ENCODE measurements at regions not wholly inside any gene's neighbourhood (a gene's known extent, or its start where the extent isn't known, plus 50 kb on each side); places are given as distances from the start of the nearest gene placed in this dataset.

DNA sequence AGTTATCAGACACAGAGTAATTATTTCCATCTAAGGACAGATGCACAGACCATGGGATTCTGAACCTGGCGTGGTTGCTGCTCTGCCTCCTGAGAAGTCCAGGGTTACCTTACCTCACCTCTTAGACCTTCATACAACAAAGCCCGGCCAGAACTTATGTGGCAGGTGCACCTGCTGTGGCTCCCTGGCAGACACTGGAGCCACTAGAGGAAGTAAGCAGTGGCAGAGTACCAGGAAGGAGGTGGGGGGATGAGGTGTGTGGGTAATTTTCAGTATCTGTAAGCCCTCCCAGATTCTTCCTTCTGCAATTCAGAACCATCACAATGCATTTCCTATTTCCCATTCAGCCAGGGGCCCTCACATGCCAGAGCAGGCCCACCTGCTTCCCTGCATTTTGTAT, 106.1 kb upstream of the DOCK9 start:
- H3K4me3 ChIP-seq (replicated peaks in 1 of 3; ENCODE audit: insufficient read depth in 1 of 3, low read depth in 2 of 3, low read length in 3 of 3), result no peak overlapping the region
- H3K9me3 ChIP-seq (ENCODE audit: low read length), result no peaks in the 10 kb centered on the region
- H3K36me3 ChIP-seq (replicated peaks in 1 of 2; ENCODE audit: control insufficient read depth in 1 of 2, insufficient read depth in 2 of 2, low read length in 2 of 2), result no peaks in the 10 kb centered on the region
- no peak overlapping the region for H3K27ac ChIP-seq (ENCODE audit: extremely low read length, insufficient read depth, low read length)
- no peak overlapping the region for H3K9ac ChIP-seq (ENCODE audit: insufficient read depth, low read depth, low read length)
- ATAC-seq (no peak), DNase-seq (ENCODE audit: low spot score) (no peak), FAIRE-seq (no peak)
- H2AFZ ChIP-seq (ENCODE audit: low read length), result no peak overlapping the region
- no peaks in the 10 kb centered on the region for H4K20me1 ChIP-seq (ENCODE audit: insufficient read depth, low read length)
- peaks cover 1 to 34% of the 10 kb centered on the region in 2 experiments; a peak in 4 of 5 replicates for H3K27me3 ChIP-seq (ENCODE audit: control insufficient read depth in 1 of 2, insufficient read depth in 2 of 2, low read length in 2 of 2)
- no peak overlapping the region for H3K4me2 ChIP-seq (ENCODE audit: low read depth, low read length)
- ChIA-PET CTCF (ENCODE audit: low intra/inter-chr PET ratio, low total read pairs) (no interaction called here), POLR2A (no interaction called here)
- H3K4me1 ChIP-seq (ENCODE audit: insufficient read depth, low read length), result peaks cover 7% of the 10 kb centered on the region
- WGBS (ENCODE audit: low lambda C conversion rate), result 53% methylated on average over 2 of the region's 2 CpGs
- in situ Hi-C loops (cut with HindIII; ENCODE audit: extremely low pct_ligation_motif_present, low pct_unique_long_range_greater_than_20kb), result no loop called here
- TF ChIP-seq ZNF576 (CRISPR knock-in tag; IDR thresholded peaks at IDR 0.05) (no peak), THAP11 (CRISPR knock-in tag; IDR thresholded peaks at IDR 0.05) (no peak), KMT2A (CRISPR knock-in tag; IDR thresholded peaks at IDR 0.05) (no peak), ZNF781 (CRISPR knock-in tag; IDR thresholded peaks at IDR 0.05; ENCODE audit: borderline replicate concordance, not compliant biosample characterization) (no peak), SRSF1 (optimal IDR thresholded peaks at IDR 0.05; ENCODE audit: low read depth, low read length) (no peak), GABPB1 (CRISPR knock-in tag; IDR thresholded peaks at IDR 0.05) (no peak), ZNF224 (CRISPR knock-in tag; IDR thresholded peaks at IDR 0.05) (no peak), ZSCAN29 (CRISPR knock-in tag; conservative IDR thresholded peaks at IDR 0.05) (no peak), ZNF597 (CRISPR knock-in tag; IDR thresholded peaks at IDR 0.05) (no peak), FOXK2 (IDR thresholded peaks at IDR 0.05) (no peak), ZNF496 (CRISPR knock-in tag; IDR thresholded peaks at IDR 0.05; ENCODE audit: insufficient replicate concordance) (no peak), ZNF552 (CRISPR knock-in tag; IDR thresholded peaks at IDR 0.05; ENCODE audit: borderline replicate concordance) (no peak), NR1H2 (CRISPR knock-in tag; IDR thresholded peaks at IDR 0.05; ENCODE audit: borderline replicate concordance, low read depth) (no peak), GTF2F1 (IDR thresholded peaks at IDR 0.05; ENCODE audit: low read length) (no peak)
- TF ChIP-seq, protein P1, sequence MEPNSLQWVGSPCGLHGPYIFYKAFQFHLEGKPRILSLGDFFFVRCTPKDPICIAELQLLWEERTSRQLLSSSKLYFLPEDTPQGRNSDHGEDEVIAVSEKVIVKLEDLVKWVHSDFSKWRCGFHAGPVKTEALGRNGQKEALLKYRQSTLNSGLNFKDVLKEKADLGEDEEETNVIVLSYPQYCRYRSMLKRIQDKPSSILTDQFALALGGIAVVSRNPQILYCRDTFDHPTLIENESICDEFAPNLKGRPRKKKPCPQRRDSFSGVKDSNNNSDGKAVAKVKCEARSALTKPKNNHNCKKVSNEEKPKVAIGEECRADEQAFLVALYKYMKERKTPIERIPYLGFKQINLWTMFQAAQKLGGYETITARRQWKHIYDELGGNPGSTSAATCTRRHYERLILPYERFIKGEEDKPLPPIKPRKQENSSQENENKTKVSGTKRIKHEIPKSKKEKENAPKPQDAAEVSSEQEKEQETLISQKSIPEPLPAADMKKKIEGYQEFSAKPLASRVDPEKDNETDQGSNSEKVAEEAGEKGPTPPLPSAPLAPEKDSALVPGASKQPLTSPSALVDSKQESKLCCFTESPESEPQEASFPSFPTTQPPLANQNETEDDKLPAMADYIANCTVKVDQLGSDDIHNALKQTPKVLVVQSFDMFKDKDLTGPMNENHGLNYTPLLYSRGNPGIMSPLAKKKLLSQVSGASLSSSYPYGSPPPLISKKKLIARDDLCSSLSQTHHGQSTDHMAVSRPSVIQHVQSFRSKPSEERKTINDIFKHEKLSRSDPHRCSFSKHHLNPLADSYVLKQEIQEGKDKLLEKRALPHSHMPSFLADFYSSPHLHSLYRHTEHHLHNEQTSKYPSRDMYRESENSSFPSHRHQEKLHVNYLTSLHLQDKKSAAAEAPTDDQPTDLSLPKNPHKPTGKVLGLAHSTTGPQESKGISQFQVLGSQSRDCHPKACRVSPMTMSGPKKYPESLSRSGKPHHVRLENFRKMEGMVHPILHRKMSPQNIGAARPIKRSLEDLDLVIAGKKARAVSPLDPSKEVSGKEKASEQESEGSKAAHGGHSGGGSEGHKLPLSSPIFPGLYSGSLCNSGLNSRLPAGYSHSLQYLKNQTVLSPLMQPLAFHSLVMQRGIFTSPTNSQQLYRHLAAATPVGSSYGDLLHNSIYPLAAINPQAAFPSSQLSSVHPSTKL (CRISPR knock-in tag; IDR thresholded peaks at IDR 0.05), result no peak
- TF ChIP-seq, protein P2, sequence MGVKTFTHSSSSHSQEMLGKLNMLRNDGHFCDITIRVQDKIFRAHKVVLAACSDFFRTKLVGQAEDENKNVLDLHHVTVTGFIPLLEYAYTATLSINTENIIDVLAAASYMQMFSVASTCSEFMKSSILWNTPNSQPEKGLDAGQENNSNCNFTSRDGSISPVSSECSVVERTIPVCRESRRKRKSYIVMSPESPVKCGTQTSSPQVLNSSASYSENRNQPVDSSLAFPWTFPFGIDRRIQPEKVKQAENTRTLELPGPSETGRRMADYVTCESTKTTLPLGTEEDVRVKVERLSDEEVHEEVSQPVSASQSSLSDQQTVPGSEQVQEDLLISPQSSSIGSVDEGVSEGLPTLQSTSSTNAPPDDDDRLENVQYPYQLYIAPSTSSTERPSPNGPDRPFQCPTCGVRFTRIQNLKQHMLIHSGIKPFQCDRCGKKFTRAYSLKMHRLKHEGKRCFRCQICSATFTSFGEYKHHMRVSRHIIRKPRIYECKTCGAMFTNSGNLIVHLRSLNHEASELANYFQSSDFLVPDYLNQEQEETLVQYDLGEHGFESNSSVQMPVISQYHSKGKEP (CRISPR knock-in tag; IDR thresholded peaks at IDR 0.05), result no peak
- TF ChIP-seq, protein P3, sequence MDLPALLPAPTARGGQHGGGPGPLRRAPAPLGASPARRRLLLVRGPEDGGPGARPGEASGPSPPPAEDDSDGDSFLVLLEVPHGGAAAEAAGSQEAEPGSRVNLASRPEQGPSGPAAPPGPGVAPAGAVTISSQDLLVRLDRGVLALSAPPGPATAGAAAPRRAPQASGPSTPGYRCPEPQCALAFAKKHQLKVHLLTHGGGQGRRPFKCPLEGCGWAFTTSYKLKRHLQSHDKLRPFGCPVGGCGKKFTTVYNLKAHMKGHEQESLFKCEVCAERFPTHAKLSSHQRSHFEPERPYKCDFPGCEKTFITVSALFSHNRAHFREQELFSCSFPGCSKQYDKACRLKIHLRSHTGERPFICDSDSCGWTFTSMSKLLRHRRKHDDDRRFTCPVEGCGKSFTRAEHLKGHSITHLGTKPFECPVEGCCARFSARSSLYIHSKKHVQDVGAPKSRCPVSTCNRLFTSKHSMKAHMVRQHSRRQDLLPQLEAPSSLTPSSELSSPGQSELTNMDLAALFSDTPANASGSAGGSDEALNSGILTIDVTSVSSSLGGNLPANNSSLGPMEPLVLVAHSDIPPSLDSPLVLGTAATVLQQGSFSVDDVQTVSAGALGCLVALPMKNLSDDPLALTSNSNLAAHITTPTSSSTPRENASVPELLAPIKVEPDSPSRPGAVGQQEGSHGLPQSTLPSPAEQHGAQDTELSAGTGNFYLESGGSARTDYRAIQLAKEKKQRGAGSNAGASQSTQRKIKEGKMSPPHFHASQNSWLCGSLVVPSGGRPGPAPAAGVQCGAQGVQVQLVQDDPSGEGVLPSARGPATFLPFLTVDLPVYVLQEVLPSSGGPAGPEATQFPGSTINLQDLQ (CRISPR knock-in tag; IDR thresholded peaks at IDR 0.05), result no peak
- BruUV-seq (replicated peaks), result no TSS peak
- H3K79me2 ChIP-seq (ENCODE audit: insufficient read depth, low read length), result no peaks in the 10 kb centered on the region
- intact Hi-C loops (cut with micrococcal nuclease; ENCODE audit: unreplicated experiment), result no loop called here

Data from HepG2 (cell line).